ENCODE measurements at regions not wholly inside any gene's neighbourhood (a gene's known extent, or its start where the extent isn't known, plus 50 kb on each side); places are given as distances from the start of the nearest gene placed in this dataset.

DNA sequence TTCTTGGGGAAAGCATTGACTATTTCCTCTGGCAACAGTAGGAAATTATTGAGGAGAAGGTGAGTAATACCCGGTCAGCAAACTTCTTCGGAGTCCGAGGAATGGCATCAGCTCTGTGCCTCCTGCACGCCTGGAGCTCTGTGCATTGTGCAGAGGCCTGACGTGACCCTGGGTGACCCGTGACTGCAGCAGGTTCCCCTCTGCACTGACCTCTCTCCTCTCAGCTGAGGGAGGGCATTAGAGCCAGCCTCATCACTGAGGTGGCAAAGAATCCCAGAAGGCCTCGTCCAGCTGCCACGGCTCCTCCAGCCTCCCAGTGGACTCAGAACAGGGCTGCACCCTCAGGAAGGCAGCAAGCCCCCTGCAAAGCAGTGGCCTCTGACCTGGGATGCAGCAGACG, 502.9 kb downstream of the CD83 start:
- no peaks in the 10 kb centered on the region for H4K20me1 ChIP-seq (ENCODE audit: control insufficient read depth, extremely low read depth, insufficient read depth, low read length)
- H3K27ac ChIP-seq (ENCODE audit: insufficient read depth, low read length) = no peak overlapping the region
- no peaks in the 10 kb centered on the region for H3K27me3 ChIP-seq (ENCODE audit: control insufficient read depth, insufficient read depth, low read length)
- DNase-seq (ENCODE audit: low read depth in 2 of 2) = no peak
- no peak overlapping the region for H3K9ac ChIP-seq (ENCODE audit: insufficient read depth, low read length)
- no peaks in the 10 kb centered on the region for H3K4me1 ChIP-seq (ENCODE audit: control insufficient read depth, extremely low read depth, insufficient read depth, low read length)
- H3K9me3 ChIP-seq (ENCODE audit: control insufficient read depth, insufficient read depth, low read depth, low read length) = no peaks in the 10 kb centered on the region
- no peaks in the 10 kb centered on the region for H3K36me3 ChIP-seq (ENCODE audit: control insufficient read depth, insufficient read depth, low read length)
- no peaks in the 10 kb centered on the region for H3K79me2 ChIP-seq (ENCODE audit: control insufficient read depth, insufficient read depth, low read length)
- H2AFZ ChIP-seq (ENCODE audit: low read length) = no peak overlapping the region
- H3K4me2 ChIP-seq (ENCODE audit: extremely low read depth, insufficient read depth, low read length) = no peak overlapping the region
- no peak for TF ChIP-seq CTCF (conservative IDR thresholded peaks at IDR 0.05 in 1 of 2, IDR thresholded peaks at IDR 0.05 in 1 of 2; ENCODE audit: low read depth in 1 of 2, low read length in 2 of 2)
- TF ChIP-seq EZH2 (IDR thresholded peaks at IDR 0.05; ENCODE audit: low read length, missing control alignments) = no peak
- H3K4me3 ChIP-seq (replicated peaks in 1 of 4; ENCODE audit: control extremely low read depth in 1 of 4, insufficient read depth in 1 of 4, low read depth in 3 of 4, low read length in 4 of 4) = no peak overlapping the region

DNA sequence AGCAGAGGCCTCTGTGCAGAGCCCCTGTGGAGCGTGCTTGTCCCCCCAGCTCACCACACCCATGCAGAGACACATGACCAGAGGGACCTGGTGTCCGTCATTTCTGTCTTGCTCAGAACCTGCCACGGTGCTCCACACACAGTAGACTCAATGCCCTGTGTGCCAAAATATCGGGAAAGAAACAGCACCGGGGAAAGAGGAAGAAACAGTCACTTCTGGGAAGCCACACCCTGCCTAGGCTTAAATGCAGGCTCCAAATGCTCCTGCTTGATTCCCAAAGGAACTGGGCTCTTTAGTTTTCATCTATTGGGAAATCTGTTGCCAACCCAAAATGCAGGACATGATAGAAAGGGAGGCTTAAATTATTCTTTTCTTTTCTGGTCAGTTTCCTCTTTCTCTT, 503.9 kb downstream of the CD83 start:
- Histone ChIP-seq H3K27me3 (ENCODE audit: control insufficient read depth, insufficient read depth, low read length) (no peaks in the 10 kb centered on the region), H2AFZ (ENCODE audit: low read length) (no peak overlapping the region), H3K4me2 (ENCODE audit: extremely low read depth, insufficient read depth, low read length) (no peak overlapping the region), H3K79me2 (ENCODE audit: control insufficient read depth, insufficient read depth, low read length) (no peaks in the 10 kb centered on the region), H3K36me3 (ENCODE audit: control insufficient read depth, insufficient read depth, low read length) (no peaks in the 10 kb centered on the region), H4K20me1 (ENCODE audit: control insufficient read depth, extremely low read depth, insufficient read depth, low read length) (no peaks in the 10 kb centered on the region), H3K4me1 (ENCODE audit: control insufficient read depth, extremely low read depth, insufficient read depth, low read length) (no peaks in the 10 kb centered on the region), H3K9me3 (ENCODE audit: control insufficient read depth, insufficient read depth, low read depth, low read length) (no peaks in the 10 kb centered on the region), H3K27ac (ENCODE audit: insufficient read depth, low read length) (no peak overlapping the region), H3K4me3 (replicated peaks in 1 of 4; ENCODE audit: control extremely low read depth in 1 of 4, insufficient read depth in 1 of 4, low read depth in 3 of 4, low read length in 4 of 4) (no peak overlapping the region), H3K9ac (ENCODE audit: insufficient read depth, low read length) (no peak overlapping the region)
- TF ChIP-seq EZH2 (IDR thresholded peaks at IDR 0.05; ENCODE audit: low read length, missing control alignments) (no peak), CTCF (conservative IDR thresholded peaks at IDR 0.05 in 1 of 2, IDR thresholded peaks at IDR 0.05 in 1 of 2; ENCODE audit: low read depth in 1 of 2, low read length in 2 of 2) (no peak)
- DNase-seq (ENCODE audit: low read depth in 2 of 2) = peak in 1 of 2 donors; percentile 31

DNA sequence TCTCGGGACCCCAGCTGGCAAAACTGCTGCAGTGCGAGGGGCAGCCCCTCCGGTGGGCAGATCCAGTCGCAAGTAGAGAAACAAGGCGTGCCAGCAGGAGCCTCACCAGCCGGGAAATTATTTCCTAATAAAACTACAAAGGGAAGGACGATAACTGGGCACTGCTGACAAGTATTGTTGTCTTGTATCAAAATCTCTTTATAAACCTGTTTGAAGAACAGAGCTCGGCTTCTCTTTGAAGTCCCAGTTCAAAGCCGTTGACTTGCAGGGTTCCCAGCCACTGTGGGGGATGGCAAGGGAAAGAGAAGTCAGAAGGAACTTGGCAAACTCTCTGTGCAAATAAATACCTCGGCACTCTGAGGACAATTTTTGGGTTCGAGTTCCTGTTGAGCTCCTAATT, 504.5 kb downstream of the CD83 start:
- no peak for TF ChIP-seq CTCF (conservative IDR thresholded peaks at IDR 0.05 in 1 of 2, IDR thresholded peaks at IDR 0.05 in 1 of 2; ENCODE audit: low read depth in 1 of 2, low read length in 2 of 2)
- no peak for TF ChIP-seq EZH2 (IDR thresholded peaks at IDR 0.05; ENCODE audit: low read length, missing control alignments)
- Histone ChIP-seq H3K79me2 (ENCODE audit: control insufficient read depth, insufficient read depth, low read length) (no peaks in the 10 kb centered on the region), H4K20me1 (ENCODE audit: control insufficient read depth, extremely low read depth, insufficient read depth, low read length) (no peaks in the 10 kb centered on the region), H3K27ac (ENCODE audit: insufficient read depth, low read length) (no peak overlapping the region), H3K4me2 (ENCODE audit: extremely low read depth, insufficient read depth, low read length) (no peak overlapping the region), H3K9me3 (ENCODE audit: control insufficient read depth, insufficient read depth, low read depth, low read length) (no peaks in the 10 kb centered on the region), H3K9ac (ENCODE audit: insufficient read depth, low read length) (no peak overlapping the region), H2AFZ (ENCODE audit: low read length) (no peak overlapping the region), H3K27me3 (ENCODE audit: control insufficient read depth, insufficient read depth, low read length) (no peaks in the 10 kb centered on the region), H3K36me3 (ENCODE audit: control insufficient read depth, insufficient read depth, low read length) (no peaks in the 10 kb centered on the region), H3K4me1 (ENCODE audit: control insufficient read depth, extremely low read depth, insufficient read depth, low read length) (no peaks in the 10 kb centered on the region), H3K4me3 (replicated peaks in 1 of 4; ENCODE audit: control extremely low read depth in 1 of 4, insufficient read depth in 1 of 4, low read depth in 3 of 4, low read length in 4 of 4) (no peak overlapping the region)
- peak in 1 of 2 donors; percentile 5 for DNase-seq (ENCODE audit: low read depth in 2 of 2)
